NB4 (cell line): ENCODE measurements at regions not wholly inside any gene's neighbourhood (a gene's known extent, or its start where the extent isn't known, plus 50 kb on each side); places are given as distances from the start of the nearest gene placed in this dataset.

Experiments used
- CTCF ChIP-seq: IDR thresholded peaks from one replicate; pipeline ENCODE4 v1.5.1; 2012; ENCODE audit warnings: low read depth, low read length
- MAX ChIP-seq: IDR thresholded peaks from 2 replicates; pipeline ENCODE4 v1.6.1; 2011; ENCODE audit warnings: low read depth, low read length
- MYC ChIP-seq: IDR thresholded peaks from 2 replicates; pipeline ENCODE4 v1.6.1; 2011; ENCODE audit warnings: low read depth, low read length
- POLR2A ChIP-seq: IDR thresholded peaks from 2 replicates; pipeline ENCODE4 v1.6.1; 2011; ENCODE audit warnings: mild to moderate bottlenecking; ENCODE audit not compliant: insufficient read length; ENCODE audit errors: extremely low read depth

DNA sequence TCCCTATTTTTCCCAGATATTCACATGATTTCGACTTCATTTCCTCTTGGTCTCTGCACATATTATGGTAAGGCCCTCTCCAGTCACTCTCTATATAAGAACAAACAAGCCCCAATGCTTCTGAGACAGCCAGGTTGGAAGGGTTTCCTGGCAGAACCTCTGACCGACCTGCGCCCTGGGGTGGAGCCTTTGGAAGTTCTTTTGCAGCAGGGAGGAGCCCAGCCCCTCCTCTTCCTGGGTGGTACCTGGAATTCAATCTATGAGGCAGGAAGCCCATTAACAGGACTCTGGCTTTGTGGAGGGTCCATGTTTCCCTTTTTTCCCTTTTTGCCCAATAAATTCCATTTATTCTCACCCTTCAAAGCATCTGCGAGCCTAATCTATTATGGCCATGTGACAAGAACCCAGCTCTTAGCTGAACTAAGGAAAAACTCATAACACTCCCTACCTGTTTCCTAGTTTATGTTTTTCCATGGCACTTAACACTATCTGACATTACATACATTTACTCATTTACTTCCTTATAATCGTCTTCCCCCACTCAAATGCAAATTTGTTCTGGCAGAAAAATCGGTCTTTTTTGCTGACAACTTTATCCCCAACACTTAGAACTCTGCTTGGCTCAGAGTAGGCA, 92.5 kb upstream of the FRMD4A start:
- TF ChIP-seq POLR2A (no peak), CTCF (no peak), MYC (no peak), MAX (no peak)
